ENCODE measurements at regions not wholly inside any gene's neighbourhood (a gene's known extent, or its start where the extent isn't known, plus 50 kb on each side); places are given as distances from the start of the nearest gene placed in this dataset.

- TF ChIP-seq EZH2 (IDR thresholded peaks at IDR 0.05; ENCODE audit: low read depth), result no peak
- no peak for TF ChIP-seq CTCF (conservative IDR thresholded peaks at IDR 0.05)
- no TSS peak for BruUV-seq (replicated peaks)
- Histone ChIP-seq H3K4me2 (no peak overlapping the region), H3K27ac (no peak overlapping the region), H2AFZ (no peak overlapping the region), H3K79me2 (ENCODE audit: low read depth) (no peaks in the 10 kb centered on the region), H3K9me3 (ENCODE audit: insufficient read depth, low read depth) (no peaks in the 10 kb centered on the region), H3K9me2 (ENCODE audit: insufficient read depth) (no peaks in the 10 kb centered on the region), H3K36me3 (ENCODE audit: low read depth) (no peaks in the 10 kb centered on the region), H4K20me1 (ENCODE audit: insufficient read depth) (no peaks in the 10 kb centered on the region), H3K4me3 (no peak overlapping the region), H3F3A (ENCODE audit: insufficient read depth, low read depth) (no peaks in the 10 kb centered on the region), H3K27me3 (ENCODE audit: insufficient read depth, low read depth) (peaks cover 20% of the 10 kb centered on the region), H3K4me1 (replicated peaks; ENCODE audit: insufficient read depth) (no peaks in the 10 kb centered on the region)
- ChIA-PET CTCF (no interaction called here), POLR2A (ENCODE audit: unreplicated experiment) (no interaction called here)
- intact Hi-C loops (cut with micrococcal nuclease; ENCODE audit: unreplicated experiment), result loop anchor here (1.0 kb wide), 1 partner anchor 36 kb away; no protein-coding TSS in a partner anchor
- no peak for DNase-seq
These were observed 91.2 kb upstream of the SULT1C3 start for GRCh38 chr2:108148555-108148954.

GRCh38 chr2:108154366-108155061 lies 85.3 kb upstream of the SULT1C3 start:
- Histone ChIP-seq H3K79me2 (ENCODE audit: low read depth) (no peaks in the 10 kb centered on the region), H3K9me2 (ENCODE audit: insufficient read depth) (no peaks in the 10 kb centered on the region), H3K27ac (no peak overlapping the region), H3K9me3 (ENCODE audit: insufficient read depth, low read depth) (no peaks in the 10 kb centered on the region; the same call in 1 of the 2 replicates), H3K27me3 (ENCODE audit: insufficient read depth, low read depth) (peaks cover 31% of the 10 kb centered on the region), H4K20me1 (ENCODE audit: insufficient read depth) (no peaks in the 10 kb centered on the region; the same call in 1 of the 2 replicates), H3K4me2 (no peak overlapping the region), H3F3A (ENCODE audit: insufficient read depth, low read depth) (no peaks in the 10 kb centered on the region), H3K4me1 (replicated peaks; ENCODE audit: insufficient read depth) (no peaks in the 10 kb centered on the region), H3K4me3 (no peak overlapping the region), H3K36me3 (ENCODE audit: low read depth) (no peaks in the 10 kb centered on the region), H2AFZ (no peak overlapping the region)
- no TSS peak for BruUV-seq (replicated peaks)
- CTCF ChIA-PET, result no interaction called here
- intact Hi-C loops (cut with micrococcal nuclease; ENCODE audit: unreplicated experiment), result no loop called here
- no peak for DNase-seq
- no peak for TF ChIP-seq CTCF (conservative IDR thresholded peaks at IDR 0.05)
- no peak for TF ChIP-seq EZH2 (IDR thresholded peaks at IDR 0.05; ENCODE audit: low read depth)
- POLR2A ChIA-PET (ENCODE audit: unreplicated experiment), result no interaction called here

- no peak for TF ChIP-seq CTCF (conservative IDR thresholded peaks at IDR 0.05)
- no peak for TF ChIP-seq EZH2 (IDR thresholded peaks at IDR 0.05; ENCODE audit: low read depth)
- Histone ChIP-seq H3K4me2 (no peak overlapping the region), H3K79me2 (ENCODE audit: low read depth) (no peaks in the 10 kb centered on the region), H3K9me2 (ENCODE audit: insufficient read depth) (no peaks in the 10 kb centered on the region), H3K4me1 (replicated peaks; ENCODE audit: insufficient read depth) (no peaks in the 10 kb centered on the region), H3K27me3 (ENCODE audit: insufficient read depth, low read depth) (peaks cover under 1% of the 10 kb centered on the region; the same call in 1 of the 2 replicates), H3K4me3 (no peak overlapping the region), H2AFZ (no peak overlapping the region), H3F3A (ENCODE audit: insufficient read depth, low read depth) (no peaks in the 10 kb centered on the region), H4K20me1 (ENCODE audit: insufficient read depth) (no peaks in the 10 kb centered on the region; the same call in none of the 2 replicates), H3K27ac (no peak overlapping the region), H3K36me3 (ENCODE audit: low read depth) (no peaks in the 10 kb centered on the region), H3K9me3 (ENCODE audit: insufficient read depth, low read depth) (no peaks in the 10 kb centered on the region; the same call in 1 of the 2 replicates)
- POLR2A ChIA-PET (ENCODE audit: unreplicated experiment), result no interaction called here
- CTCF ChIA-PET, result no interaction called here
- BruUV-seq (replicated peaks), result no TSS peak
- intact Hi-C loops (cut with micrococcal nuclease; ENCODE audit: unreplicated experiment), result no loop called here
- DNase-seq, result no peak
These were observed 78.5 kb upstream of the SULT1C3 start for GRCh38 chr2:108161298-108161697.
